Fibroblast of mammary gland (primary cell): ENCODE measurements at regions not wholly inside any gene's neighbourhood (a gene's known extent, or its start where the extent isn't known, plus 50 kb on each side); places are given as distances from the start of the nearest gene placed in this dataset.

Experiments
- DNase-seq: peaks from one replicate; pipeline ENCODE4 v3.0.0-alpha.2; 2010; ENCODE audit warnings: low read depth
- H3K4me3 ChIP-seq: 2 replicates; pipeline ENCODE4 v1.5.1; 2011; ENCODE audit warnings: low read depth, mild to moderate bottlenecking, low read length, moderate library complexity; ENCODE audit not compliant: control insufficient read depth
- TF ChIP-seq, protein P1 (sequence below): conservative IDR thresholded peaks from 2 replicates; pipeline ENCODE4 v1.5.1; 2011; ENCODE audit warnings: low read depth, low read length, inconsistent platforms; ENCODE audit not compliant: control insufficient read depth, insufficient read depth

DNA sequence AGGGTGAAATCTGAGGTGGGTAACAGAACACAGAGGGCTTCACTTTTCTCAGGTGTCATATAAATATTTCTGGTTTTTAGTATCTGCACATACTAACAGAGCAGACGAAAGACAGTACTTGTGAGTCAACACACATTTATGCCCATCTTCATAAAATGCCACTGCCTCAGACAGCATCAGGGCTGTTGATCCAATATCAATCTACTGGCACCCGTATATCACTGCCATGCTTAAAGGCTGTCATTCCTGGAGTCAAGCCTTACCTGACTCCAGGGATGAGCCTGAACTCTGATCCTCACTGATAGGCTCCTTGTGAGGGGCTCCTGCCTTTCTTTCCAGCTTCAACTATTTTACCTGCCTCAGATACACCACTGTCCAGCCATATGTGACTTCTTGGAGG lies 595.7 kb downstream of the TFAP2B start:
- TF ChIP-seq, protein P1, sequence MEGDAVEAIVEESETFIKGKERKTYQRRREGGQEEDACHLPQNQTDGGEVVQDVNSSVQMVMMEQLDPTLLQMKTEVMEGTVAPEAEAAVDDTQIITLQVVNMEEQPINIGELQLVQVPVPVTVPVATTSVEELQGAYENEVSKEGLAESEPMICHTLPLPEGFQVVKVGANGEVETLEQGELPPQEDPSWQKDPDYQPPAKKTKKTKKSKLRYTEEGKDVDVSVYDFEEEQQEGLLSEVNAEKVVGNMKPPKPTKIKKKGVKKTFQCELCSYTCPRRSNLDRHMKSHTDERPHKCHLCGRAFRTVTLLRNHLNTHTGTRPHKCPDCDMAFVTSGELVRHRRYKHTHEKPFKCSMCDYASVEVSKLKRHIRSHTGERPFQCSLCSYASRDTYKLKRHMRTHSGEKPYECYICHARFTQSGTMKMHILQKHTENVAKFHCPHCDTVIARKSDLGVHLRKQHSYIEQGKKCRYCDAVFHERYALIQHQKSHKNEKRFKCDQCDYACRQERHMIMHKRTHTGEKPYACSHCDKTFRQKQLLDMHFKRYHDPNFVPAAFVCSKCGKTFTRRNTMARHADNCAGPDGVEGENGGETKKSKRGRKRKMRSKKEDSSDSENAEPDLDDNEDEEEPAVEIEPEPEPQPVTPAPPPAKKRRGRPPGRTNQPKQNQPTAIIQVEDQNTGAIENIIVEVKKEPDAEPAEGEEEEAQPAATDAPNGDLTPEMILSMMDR = no peak
- H3K4me3 ChIP-seq = no peak overlapping the region
- DNase-seq = no peak

DNA sequence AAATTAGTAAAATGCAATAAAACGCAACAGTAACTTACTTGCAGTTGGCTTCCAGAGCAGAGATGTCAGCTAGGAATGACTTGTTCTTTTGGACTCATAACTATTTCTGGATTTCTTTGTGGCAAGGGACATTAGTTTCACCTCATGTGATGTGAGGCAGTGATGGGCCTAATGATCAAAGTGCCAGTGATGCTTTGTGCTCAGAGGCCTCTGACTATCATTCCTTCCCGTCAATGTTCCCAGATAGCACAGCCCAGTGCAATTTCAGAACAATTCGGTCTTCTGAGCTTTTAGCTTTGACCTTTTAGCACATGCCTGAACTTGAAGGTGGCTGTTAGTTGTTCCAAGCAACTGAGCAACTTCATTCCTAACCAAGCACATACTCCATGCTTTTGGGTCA lies 596.8 kb downstream of the TFAP2B start:
- DNase-seq = no peak
- TF ChIP-seq, protein P1 = no peak
- no peak overlapping the region for H3K4me3 ChIP-seq

GRCh38 chr6:51429017-51429712 lies 610.5 kb downstream of the TFAP2B start:
- H3K4me3 ChIP-seq = no peak overlapping the region
- TF ChIP-seq, protein P1 = no peak
- no peak for DNase-seq

- DNase-seq = no peak
- TF ChIP-seq, protein P1 = no peak
- H3K4me3 ChIP-seq = no peak overlapping the region
Observed at GRCh38 chr6:51430589-51430988, 611.9 kb downstream of the TFAP2B start.

- DNase-seq = peak; percentile 1
- TF ChIP-seq, protein P1 = no peak
- no peak overlapping the region for H3K4me3 ChIP-seq
Observed at GRCh38 chr6:51432481-51432880, 613.8 kb downstream of the TFAP2B start.

GRCh38 chr6:51450248-51450957 lies 631.7 kb downstream of the TFAP2B start:
- no peak overlapping the region for H3K4me3 ChIP-seq
- TF ChIP-seq, protein P1 = no peak

DNA sequence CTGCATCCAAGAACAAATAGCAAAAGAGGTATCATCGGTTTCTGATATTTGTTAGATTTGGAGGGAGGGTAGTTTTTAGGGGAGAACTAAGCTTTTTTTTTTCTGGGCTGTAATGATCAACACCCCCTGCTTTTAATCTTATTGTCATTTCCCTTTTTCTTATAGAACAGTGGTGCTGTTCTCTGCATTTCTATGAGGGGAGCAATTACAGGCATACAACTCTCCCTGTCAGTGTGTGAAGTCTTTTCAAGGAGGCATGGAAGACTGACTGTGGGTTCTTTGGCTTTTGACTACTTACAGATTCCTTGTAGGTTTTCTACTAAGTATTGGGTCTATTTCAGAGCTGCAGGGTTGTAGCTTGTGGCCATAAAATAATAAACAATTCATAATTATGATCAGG lies 632.3 kb downstream of the TFAP2B start:
- TF ChIP-seq, protein P1 = no peak
- no peak for DNase-seq
- no peak overlapping the region for H3K4me3 ChIP-seq

More at GRCh38 chr6:51450248-51450957, 631.7 kb downstream of the TFAP2B start:
- DNase-seq = no peak
